ENCODE measurements at regions not wholly inside any gene's neighbourhood (a gene's known extent, or its start where the extent isn't known, plus 50 kb on each side); places are given as distances from the start of the nearest gene placed in this dataset.
A peak's percentile ranks its signal among the peaks of the same experiment; 100 is the strongest.

DNA sequence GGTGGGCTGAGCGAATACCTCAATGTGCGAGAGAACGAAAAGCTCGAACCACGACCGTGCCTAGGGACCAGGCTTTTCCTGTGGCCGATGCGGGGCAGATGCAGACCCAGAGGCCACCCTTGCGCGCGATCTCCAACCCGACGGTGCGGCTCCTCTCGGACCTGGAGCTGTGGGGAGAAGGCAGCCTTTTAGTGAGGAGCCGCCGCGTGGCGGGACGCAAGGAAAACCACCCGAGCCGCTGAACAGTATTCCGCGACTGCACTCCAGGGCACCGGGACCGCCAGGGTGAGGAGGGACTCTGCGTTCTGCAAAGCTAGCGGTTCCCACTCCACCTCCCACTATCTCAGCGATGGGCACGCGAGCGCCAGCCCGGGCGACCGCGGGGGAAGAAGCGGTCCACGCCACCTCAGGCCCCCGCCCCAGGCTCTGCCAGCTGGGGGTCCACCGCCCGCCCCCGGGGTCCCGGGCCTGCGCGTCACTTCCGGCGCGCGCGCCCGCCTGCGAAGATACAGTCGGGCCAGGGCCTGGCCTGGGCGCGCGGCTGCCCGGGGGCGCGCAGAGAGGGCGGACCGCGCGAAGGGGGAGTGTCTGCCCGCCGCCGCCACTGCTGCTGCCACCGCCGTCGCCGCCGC lies 66.5 kb upstream of the PRKACB start (continued):
- TF ChIP-seq, protein P1, sequence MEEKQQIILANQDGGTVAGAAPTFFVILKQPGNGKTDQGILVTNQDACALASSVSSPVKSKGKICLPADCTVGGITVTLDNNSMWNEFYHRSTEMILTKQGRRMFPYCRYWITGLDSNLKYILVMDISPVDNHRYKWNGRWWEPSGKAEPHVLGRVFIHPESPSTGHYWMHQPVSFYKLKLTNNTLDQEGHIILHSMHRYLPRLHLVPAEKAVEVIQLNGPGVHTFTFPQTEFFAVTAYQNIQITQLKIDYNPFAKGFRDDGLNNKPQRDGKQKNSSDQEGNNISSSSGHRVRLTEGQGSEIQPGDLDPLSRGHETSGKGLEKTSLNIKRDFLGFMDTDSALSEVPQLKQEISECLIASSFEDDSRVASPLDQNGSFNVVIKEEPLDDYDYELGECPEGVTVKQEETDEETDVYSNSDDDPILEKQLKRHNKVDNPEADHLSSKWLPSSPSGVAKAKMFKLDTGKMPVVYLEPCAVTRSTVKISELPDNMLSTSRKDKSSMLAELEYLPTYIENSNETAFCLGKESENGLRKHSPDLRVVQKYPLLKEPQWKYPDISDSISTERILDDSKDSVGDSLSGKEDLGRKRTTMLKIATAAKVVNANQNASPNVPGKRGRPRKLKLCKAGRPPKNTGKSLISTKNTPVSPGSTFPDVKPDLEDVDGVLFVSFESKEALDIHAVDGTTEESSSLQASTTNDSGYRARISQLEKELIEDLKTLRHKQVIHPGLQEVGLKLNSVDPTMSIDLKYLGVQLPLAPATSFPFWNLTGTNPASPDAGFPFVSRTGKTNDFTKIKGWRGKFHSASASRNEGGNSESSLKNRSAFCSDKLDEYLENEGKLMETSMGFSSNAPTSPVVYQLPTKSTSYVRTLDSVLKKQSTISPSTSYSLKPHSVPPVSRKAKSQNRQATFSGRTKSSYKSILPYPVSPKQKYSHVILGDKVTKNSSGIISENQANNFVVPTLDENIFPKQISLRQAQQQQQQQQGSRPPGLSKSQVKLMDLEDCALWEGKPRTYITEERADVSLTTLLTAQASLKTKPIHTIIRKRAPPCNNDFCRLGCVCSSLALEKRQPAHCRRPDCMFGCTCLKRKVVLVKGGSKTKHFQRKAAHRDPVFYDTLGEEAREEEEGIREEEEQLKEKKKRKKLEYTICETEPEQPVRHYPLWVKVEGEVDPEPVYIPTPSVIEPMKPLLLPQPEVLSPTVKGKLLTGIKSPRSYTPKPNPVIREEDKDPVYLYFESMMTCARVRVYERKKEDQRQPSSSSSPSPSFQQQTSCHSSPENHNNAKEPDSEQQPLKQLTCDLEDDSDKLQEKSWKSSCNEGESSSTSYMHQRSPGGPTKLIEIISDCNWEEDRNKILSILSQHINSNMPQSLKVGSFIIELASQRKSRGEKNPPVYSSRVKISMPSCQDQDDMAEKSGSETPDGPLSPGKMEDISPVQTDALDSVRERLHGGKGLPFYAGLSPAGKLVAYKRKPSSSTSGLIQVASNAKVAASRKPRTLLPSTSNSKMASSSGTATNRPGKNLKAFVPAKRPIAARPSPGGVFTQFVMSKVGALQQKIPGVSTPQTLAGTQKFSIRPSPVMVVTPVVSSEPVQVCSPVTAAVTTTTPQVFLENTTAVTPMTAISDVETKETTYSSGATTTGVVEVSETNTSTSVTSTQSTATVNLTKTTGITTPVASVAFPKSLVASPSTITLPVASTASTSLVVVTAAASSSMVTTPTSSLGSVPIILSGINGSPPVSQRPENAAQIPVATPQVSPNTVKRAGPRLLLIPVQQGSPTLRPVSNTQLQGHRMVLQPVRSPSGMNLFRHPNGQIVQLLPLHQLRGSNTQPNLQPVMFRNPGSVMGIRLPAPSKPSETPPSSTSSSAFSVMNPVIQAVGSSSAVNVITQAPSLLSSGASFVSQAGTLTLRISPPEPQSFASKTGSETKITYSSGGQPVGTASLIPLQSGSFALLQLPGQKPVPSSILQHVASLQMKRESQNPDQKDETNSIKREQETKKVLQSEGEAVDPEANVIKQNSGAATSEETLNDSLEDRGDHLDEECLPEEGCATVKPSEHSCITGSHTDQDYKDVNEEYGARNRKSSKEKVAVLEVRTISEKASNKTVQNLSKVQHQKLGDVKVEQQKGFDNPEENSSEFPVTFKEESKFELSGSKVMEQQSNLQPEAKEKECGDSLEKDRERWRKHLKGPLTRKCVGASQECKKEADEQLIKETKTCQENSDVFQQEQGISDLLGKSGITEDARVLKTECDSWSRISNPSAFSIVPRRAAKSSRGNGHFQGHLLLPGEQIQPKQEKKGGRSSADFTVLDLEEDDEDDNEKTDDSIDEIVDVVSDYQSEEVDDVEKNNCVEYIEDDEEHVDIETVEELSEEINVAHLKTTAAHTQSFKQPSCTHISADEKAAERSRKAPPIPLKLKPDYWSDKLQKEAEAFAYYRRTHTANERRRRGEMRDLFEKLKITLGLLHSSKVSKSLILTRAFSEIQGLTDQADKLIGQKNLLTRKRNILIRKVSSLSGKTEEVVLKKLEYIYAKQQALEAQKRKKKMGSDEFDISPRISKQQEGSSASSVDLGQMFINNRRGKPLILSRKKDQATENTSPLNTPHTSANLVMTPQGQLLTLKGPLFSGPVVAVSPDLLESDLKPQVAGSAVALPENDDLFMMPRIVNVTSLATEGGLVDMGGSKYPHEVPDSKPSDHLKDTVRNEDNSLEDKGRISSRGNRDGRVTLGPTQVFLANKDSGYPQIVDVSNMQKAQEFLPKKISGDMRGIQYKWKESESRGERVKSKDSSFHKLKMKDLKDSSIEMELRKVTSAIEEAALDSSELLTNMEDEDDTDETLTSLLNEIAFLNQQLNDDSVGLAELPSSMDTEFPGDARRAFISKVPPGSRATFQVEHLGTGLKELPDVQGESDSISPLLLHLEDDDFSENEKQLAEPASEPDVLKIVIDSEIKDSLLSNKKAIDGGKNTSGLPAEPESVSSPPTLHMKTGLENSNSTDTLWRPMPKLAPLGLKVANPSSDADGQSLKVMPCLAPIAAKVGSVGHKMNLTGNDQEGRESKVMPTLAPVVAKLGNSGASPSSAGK (IDR thresholded peaks at IDR 0.05) = peak; percentile 65; the same call in 1 of the 2 replicates
- TF ChIP-seq GABPA (tag; conservative IDR thresholded peaks at IDR 0.05; ENCODE audit: low read depth) = peak; percentile 93
- TF ChIP-seq STAT5B (CRISPR knock-in tag; IDR thresholded peaks at IDR 0.05) = no peak
- no peak for TF ChIP-seq GTF2F1 (IDR thresholded peaks at IDR 0.05; ENCODE audit: low read depth, low read length)
- TF ChIP-seq KAT2B (IDR thresholded peaks at IDR 0.05; ENCODE audit: low read depth, low read length) = no peak
- TF ChIP-seq SAFB (IDR thresholded peaks at IDR 0.05; ENCODE audit: borderline replicate concordance, low read depth, low read length) = peak; percentile 68; the same call in 1 of the 2 replicates
- TF ChIP-seq ZEB2 (IDR thresholded peaks at IDR 0.05) = no peak
- TF ChIP-seq, protein P2, sequence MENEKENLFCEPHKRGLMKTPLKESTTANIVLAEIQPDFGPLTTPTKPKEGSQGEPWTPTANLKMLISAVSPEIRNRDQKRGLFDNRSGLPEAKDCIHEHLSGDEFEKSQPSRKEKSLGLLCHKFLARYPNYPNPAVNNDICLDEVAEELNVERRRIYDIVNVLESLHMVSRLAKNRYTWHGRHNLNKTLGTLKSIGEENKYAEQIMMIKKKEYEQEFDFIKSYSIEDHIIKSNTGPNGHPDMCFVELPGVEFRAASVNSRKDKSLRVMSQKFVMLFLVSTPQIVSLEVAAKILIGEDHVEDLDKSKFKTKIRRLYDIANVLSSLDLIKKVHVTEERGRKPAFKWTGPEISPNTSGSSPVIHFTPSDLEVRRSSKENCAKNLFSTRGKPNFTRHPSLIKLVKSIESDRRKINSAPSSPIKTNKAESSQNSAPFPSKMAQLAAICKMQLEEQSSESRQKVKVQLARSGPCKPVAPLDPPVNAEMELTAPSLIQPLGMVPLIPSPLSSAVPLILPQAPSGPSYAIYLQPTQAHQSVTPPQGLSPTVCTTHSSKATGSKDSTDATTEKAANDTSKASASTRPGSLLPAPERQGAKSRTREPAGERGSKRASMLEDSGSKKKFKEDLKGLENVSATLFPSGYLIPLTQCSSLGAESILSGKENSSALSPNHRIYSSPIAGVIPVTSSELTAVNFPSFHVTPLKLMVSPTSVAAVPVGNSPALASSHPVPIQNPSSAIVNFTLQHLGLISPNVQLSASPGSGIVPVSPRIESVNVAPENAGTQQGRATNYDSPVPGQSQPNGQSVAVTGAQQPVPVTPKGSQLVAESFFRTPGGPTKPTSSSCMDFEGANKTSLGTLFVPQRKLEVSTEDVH (IDR thresholded peaks at IDR 0.05; ENCODE audit: low read depth, partially characterized antibody) = no peak
- no peak for TF ChIP-seq ASH1L (IDR thresholded peaks at IDR 0.05; ENCODE audit: borderline replicate concordance, low read depth, partially characterized antibody)
- TF ChIP-seq HDAC2 (IDR thresholded peaks at IDR 0.05) = no peak
- TF ChIP-seq FOXP1 (CRISPR knock-in tag; IDR thresholded peaks at IDR 0.05) = no peak
- TF ChIP-seq ZNF24 (IDR thresholded peaks at IDR 0.05) = no peak
- no peak for TF ChIP-seq TAF9B (IDR thresholded peaks at IDR 0.05; ENCODE audit: partially characterized antibody)
- 0 out of 2 replicates have a peak, but pooled peaks have one; percentile 53 for TF ChIP-seq ZBTB17 (CRISPR knock-in tag; IDR thresholded peaks at IDR 0.05)
- no peak for TF ChIP-seq EZH2 (IDR thresholded peaks at IDR 0.05; ENCODE audit: borderline replicate concordance, low read depth, low read length)
- TF ChIP-seq CCAR2 (IDR thresholded peaks at IDR 0.05; ENCODE audit: low read depth, low read length) = no peak

All from K562 (cell line).